ENCODE measurements at regions not wholly inside any gene's neighbourhood (a gene's known extent, or its start where the extent isn't known, plus 50 kb on each side); places are given as distances from the start of the nearest gene placed in this dataset.

DNA sequence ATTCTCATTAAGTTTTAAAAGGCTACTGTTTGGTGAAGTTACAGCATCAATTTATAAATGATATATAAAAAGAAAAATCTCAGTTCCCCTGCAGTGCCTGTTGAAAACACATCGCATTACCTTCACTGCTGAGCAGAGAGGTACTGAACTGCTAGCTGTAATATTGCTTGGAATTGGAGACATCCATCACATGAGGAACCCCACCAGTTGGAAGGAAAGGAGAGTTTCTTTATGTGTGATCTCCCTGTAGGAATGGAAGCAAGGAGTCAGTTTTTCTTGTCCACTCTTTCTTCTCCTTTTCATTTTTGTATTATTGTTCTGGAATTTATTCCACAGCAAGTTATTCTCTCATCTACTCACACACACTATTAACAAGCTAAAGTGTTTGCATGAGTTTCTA lies 1586.0 kb upstream of the PRR20A start:
- in situ Hi-C loops (cut with HindIII; ENCODE audit: low sequenced_read_pairs) = no loop called here
- no peak overlapping the region for H3K4me3 ChIP-seq (ENCODE audit: low read depth, low read length)
- TF ChIP-seq CTCF (IDR thresholded peaks at IDR 0.05; ENCODE audit: low read depth, low read length, missing control alignments) = no peak
- DNase-seq (ENCODE audit: low read depth) = no peak

DNA sequence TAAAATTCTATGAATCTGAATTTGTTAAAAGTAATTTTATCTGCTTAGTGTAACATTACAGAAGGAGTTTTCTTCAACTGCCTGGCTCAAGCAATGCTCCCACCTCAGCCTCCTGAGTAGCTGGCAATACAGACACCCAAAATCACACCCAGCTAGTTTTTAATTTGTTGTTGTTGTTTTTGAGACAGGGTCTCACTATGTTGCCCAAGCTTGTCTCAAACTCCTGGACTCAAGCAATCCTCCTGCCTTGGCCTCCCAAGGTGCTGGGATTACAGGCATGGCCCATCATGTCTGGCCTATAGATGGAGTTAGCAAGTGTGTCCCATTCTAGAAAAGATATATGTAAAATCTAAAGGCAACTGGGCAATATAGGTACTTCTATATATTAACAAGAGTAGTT lies 1580.4 kb upstream of the PRR20A start:
- DNase-seq (ENCODE audit: low read depth) = no peak
- no peak overlapping the region for H3K4me3 ChIP-seq (ENCODE audit: low read depth, low read length)
- in situ Hi-C loops (cut with HindIII; ENCODE audit: low sequenced_read_pairs) = no loop called here
- no peak for TF ChIP-seq CTCF (IDR thresholded peaks at IDR 0.05; ENCODE audit: low read depth, low read length, missing control alignments)

- no peak for TF ChIP-seq CTCF (IDR thresholded peaks at IDR 0.05; ENCODE audit: low read depth, low read length, missing control alignments)
- no peak for DNase-seq (ENCODE audit: low read depth)
- no peak overlapping the region for H3K4me3 ChIP-seq (ENCODE audit: low read depth, low read length)
- in situ Hi-C loops (cut with HindIII; ENCODE audit: low sequenced_read_pairs) = no loop called here
These were observed 1577.5 kb upstream of the PRR20A start for GRCh38 chr13:55563267-55563666.

DNA sequence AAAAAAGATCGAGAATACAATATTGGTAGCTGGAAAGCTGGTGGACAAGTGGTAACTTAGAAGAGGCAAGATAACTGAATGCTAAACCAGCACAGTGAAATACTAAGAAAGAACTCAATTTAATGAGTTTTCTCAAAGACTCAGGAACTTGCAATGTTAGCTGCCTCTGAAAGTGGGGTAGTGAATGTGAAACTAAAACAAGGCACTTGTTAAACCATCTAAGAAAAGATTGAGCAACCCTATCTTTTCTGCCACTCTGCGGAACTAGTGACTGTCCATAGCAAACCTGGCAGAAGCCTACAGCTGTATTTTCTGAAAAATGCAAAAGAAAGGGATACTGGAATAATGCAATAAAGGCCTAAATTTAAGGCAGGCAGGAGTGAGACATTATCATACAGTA lies 1574.4 kb upstream of the PRR20A start:
- no peak overlapping the region for H3K4me3 ChIP-seq (ENCODE audit: low read depth, low read length)
- no peak for DNase-seq (ENCODE audit: low read depth)
- TF ChIP-seq CTCF (IDR thresholded peaks at IDR 0.05; ENCODE audit: low read depth, low read length, missing control alignments) = no peak
- in situ Hi-C loops (cut with HindIII; ENCODE audit: low sequenced_read_pairs) = no loop called here

DNA sequence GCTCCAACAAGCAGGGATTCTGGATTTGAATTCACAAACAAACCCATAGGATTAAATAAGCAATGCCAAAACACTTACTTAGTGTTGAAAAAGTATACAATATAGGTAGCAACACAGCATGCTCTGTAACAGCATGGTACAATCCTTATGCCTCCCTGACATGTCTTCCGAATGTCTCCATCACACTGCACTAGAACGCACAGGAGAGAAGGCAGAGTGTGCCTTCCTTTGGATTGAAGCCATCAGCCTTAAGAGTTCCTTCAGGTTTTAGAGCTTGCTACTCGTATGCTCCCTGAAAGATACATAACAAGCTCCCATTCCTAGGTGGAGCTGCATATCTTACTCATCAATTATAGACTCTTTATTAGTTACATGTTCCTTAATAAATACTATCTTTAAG lies 1573.9 kb upstream of the PRR20A start:
- DNase-seq (ENCODE audit: low read depth) = no peak
- in situ Hi-C loops (cut with HindIII; ENCODE audit: low sequenced_read_pairs) = no loop called here
- no peak for TF ChIP-seq CTCF (IDR thresholded peaks at IDR 0.05; ENCODE audit: low read depth, low read length, missing control alignments)

GRCh38 chr13:55567721-55568625 lies 1572.7 kb upstream of the PRR20A start:
- DNase-seq (ENCODE audit: low read depth) = no peak
- no peak overlapping the region for H3K4me3 ChIP-seq (ENCODE audit: low read depth, low read length)
- TF ChIP-seq CTCF (IDR thresholded peaks at IDR 0.05; ENCODE audit: low read depth, low read length, missing control alignments) = no peak
- in situ Hi-C loops (cut with HindIII; ENCODE audit: low sequenced_read_pairs) = no loop called here

More for the DNA sequence above, 1573.9 kb upstream of the PRR20A start:
- no peak overlapping the region for H3K4me3 ChIP-seq (ENCODE audit: low read depth, low read length)
